Transverse colon (tissue), 3 donors: ENCODE measurements at regions not wholly inside any gene's neighbourhood (a gene's known extent, or its start where the extent isn't known, plus 50 kb on each side); places are given as distances from the start of the nearest gene placed in this dataset.

ENCODE experiments used
- CTCF ChIP-seq, 5 experiments: fragments of 200-600 bp in 3 of 5; fragments of 450-650 bp in 2 of 5; sonication (generic) in 3 of 5; IDR thresholded peaks; 1 replicate in 2 of 5; 2 replicates in 3 of 5; pipeline ENCODE4 v1.5.1; 2016 to 2017; ENCODE audit warnings: antibody characterized with exemption in 5 of 5, inconsistent platforms in 3 of 5, mild to moderate bottlenecking in 2 of 5, moderate library complexity in 1 of 5
- POLR2A ChIP-seq: fragments of 450-650 bp; IDR thresholded peaks from one replicate; pipeline ENCODE4 v1.6.1; 2016; ENCODE audit warnings: antibody characterized with exemption, mild to moderate bottlenecking, moderate library complexity

GRCh38 chr9:61666310-61666709 is 476.5 kb downstream of the SPATA31A7 start:
- TF ChIP-seq POLR2A (no peak), CTCF (IDR thresholded peaks at IDR 0.05) (no peak)
